ENCODE measurements at regions not wholly inside any gene's neighbourhood (a gene's known extent, or its start where the extent isn't known, plus 50 kb on each side); places are given as distances from the start of the nearest gene placed in this dataset.

GRCh38 chr4:13947921-13948320 is 320.4 kb upstream of the BOD1L1 start:
- TF ChIP-seq CTCF (conservative IDR thresholded peaks at IDR 0.05; ENCODE audit: low read depth in 2 of 2) (no peak), JUNB (IDR thresholded peaks at IDR 0.05; ENCODE audit: unreplicated experiment) (no peak), EZH2 (IDR thresholded peaks at IDR 0.05; ENCODE audit: low read depth, unreplicated experiment) (no peak), STAT1 (IDR thresholded peaks at IDR 0.05; ENCODE audit: unreplicated experiment) (no peak), POLR2AphosphoS5 (IDR thresholded peaks at IDR 0.05; ENCODE audit: low read depth) (no peak), REST (IDR thresholded peaks at IDR 0.05; ENCODE audit: unreplicated experiment) (no peak)

Measured in GM23338 (cell line).